Osteoblast (primary cell): ENCODE measurements at regions not wholly inside any gene's neighbourhood (a gene's known extent, or its start where the extent isn't known, plus 50 kb on each side); places are given as distances from the start of the nearest gene placed in this dataset.

ENCODE experiments used
- DNase-seq: peaks from one replicate; pipeline ENCODE4 v3.0.0; 2011; ENCODE audit warnings: low spot score, mixed read lengths; ENCODE audit not compliant: insufficient read length; ENCODE audit errors: missing footprints
- H2AFZ ChIP-seq: 2 replicates; pipeline ENCODE4 v1.6.0; 2011; ENCODE audit warnings: mild to moderate bottlenecking, low read length
- H3K27ac ChIP-seq: 2 replicates; pipeline ENCODE4 v1.5.1; 2011; ENCODE audit warnings: mild to moderate bottlenecking, low read depth, low read length, moderate library complexity
- H3K27me3 ChIP-seq: 2 replicates; pipeline ENCODE4 v1.6.0; 2012; ENCODE audit warnings: mild to moderate bottlenecking, control low read depth, inconsistent platforms, low read length, moderate library complexity; ENCODE audit not compliant: insufficient read depth
- H3K36me3 ChIP-seq: 2 replicates; pipeline ENCODE4 v1.5.1; 2011; ENCODE audit warnings: mild to moderate bottlenecking, low read length, control low read depth, moderate library complexity; ENCODE audit not compliant: insufficient read depth
- H3K4me1 ChIP-seq: 2 replicates; pipeline ENCODE4 v1.5.1; 2011; ENCODE audit warnings: mild to moderate bottlenecking, low read length, control low read depth, moderate library complexity; ENCODE audit not compliant: insufficient read depth
- H3K4me2 ChIP-seq: 2 replicates; pipeline ENCODE4 v1.6.0; 2011; ENCODE audit warnings: mild to moderate bottlenecking, low read length; ENCODE audit not compliant: insufficient read depth
- H3K4me3 ChIP-seq: fragments of 200-600 bp; sonication (generic); 3 replicates; pipeline ENCODE4 v1.5.1; 2012; ENCODE audit warnings: mild to moderate bottlenecking, low read length, inconsistent platforms; ENCODE audit not compliant: insufficient read depth
- H3K79me2 ChIP-seq: 2 replicates; pipeline ENCODE4 v1.6.0; 2012; ENCODE audit warnings: mild to moderate bottlenecking, low read length, control low read depth, inconsistent platforms; ENCODE audit not compliant: insufficient read depth
- H3K9me3 ChIP-seq: 2 replicates; pipeline ENCODE4 v1.5.1; 2011; ENCODE audit warnings: low read depth, low read length, control low read depth
- H4K20me1 ChIP-seq: 2 replicates; pipeline ENCODE4 v1.6.0; 2012; ENCODE audit warnings: mild to moderate bottlenecking, low read length, control low read depth; ENCODE audit not compliant: insufficient read depth
- TF ChIP-seq, protein P1 (sequence below): IDR thresholded peaks from 2 replicates; pipeline ENCODE4 v1.5.1; 2011; ENCODE audit warnings: mild to moderate bottlenecking, low read depth, low read length, moderate library complexity; ENCODE audit errors: extremely low read depth

DNA sequence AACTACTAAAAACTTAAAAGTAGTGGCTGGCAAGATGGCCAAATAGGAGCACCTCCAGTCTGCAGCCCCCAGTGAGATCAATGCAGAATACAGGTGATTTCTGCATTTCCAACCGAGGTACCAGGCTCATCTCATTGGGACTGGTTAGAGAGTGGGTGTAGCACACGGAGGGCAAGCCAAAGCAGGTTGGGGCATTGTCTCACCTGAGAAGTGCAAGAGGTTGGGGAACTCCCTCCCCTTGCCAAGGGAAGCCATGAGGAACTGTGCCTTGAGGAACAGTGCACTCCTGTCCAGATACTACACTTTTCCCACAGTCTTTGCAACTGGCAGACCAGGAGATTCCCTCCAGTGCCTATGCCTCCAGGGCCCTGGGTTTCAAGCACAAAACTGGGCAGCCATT is 311.1 kb downstream of the PAPSS1 start:
- Histone ChIP-seq H3K4me2 (no peak overlapping the region), H3K79me2 (no peaks in the 10 kb centered on the region), H3K27ac (no peak overlapping the region), H3K27me3 (no peaks in the 10 kb centered on the region), H3K36me3 (no peaks in the 10 kb centered on the region), H3K4me3 (no peak overlapping the region), H4K20me1 (no peaks in the 10 kb centered on the region), H3K9me3 (no peaks in the 10 kb centered on the region), H3K4me1 (no peaks in the 10 kb centered on the region), H2AFZ (no peak overlapping the region)
- TF ChIP-seq, protein P1, sequence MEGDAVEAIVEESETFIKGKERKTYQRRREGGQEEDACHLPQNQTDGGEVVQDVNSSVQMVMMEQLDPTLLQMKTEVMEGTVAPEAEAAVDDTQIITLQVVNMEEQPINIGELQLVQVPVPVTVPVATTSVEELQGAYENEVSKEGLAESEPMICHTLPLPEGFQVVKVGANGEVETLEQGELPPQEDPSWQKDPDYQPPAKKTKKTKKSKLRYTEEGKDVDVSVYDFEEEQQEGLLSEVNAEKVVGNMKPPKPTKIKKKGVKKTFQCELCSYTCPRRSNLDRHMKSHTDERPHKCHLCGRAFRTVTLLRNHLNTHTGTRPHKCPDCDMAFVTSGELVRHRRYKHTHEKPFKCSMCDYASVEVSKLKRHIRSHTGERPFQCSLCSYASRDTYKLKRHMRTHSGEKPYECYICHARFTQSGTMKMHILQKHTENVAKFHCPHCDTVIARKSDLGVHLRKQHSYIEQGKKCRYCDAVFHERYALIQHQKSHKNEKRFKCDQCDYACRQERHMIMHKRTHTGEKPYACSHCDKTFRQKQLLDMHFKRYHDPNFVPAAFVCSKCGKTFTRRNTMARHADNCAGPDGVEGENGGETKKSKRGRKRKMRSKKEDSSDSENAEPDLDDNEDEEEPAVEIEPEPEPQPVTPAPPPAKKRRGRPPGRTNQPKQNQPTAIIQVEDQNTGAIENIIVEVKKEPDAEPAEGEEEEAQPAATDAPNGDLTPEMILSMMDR = no peak
- no peak for DNase-seq

DNA sequence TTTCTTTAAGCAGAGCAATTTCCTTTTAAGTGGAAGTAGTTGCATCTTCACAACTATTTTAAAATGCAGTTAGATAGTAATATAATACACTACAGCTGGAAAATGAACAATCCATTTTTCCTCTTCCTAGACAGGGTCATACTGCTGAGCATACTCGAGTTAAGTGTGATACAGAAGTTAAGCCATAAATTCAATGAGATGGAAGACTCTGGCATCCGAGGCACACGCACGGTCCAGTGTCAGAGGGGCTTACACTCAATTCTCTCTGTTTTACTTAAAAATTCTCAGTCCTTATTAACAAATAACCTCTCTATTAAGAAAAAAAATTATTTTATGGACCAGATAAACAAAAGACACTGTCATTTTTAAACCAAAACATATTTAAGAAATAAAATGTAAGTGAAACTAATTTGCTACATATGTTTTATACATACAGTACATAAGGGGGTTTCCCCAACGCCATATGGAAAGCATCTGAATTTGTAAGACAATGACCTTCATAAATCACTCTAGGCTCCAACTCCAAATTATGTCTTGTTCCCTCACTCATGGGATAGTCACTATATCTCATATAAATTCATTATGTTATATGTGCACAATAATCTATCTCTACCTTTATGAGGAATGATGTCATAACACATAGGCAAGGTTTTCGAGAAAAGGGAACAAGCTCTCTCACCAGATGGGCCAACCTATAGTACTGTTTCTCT is 315.3 kb downstream of the PAPSS1 start:
- no peak for DNase-seq
- TF ChIP-seq, protein P1 = no peak
- no peak overlapping the region for H3K4me3 ChIP-seq

DNA sequence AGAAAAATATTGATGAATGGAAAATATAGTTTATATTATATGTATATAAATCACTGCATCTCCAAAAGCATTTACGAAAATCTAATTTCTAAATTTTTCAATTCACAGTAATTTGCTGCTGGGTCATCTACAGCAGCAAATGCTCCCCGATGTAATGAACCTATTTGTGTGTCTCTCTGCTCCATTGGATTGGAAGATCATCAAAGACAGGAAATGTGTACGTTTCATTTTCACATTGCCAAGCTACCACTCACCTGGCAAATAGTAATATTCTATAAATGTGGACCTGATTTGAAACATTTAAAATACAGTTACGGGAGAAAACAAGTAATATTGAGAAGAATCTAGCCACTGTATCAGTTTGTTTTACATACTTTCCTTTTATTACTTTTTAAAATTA is 317.7 kb downstream of the PAPSS1 start:
- Histone ChIP-seq H2AFZ (no peak overlapping the region), H3K4me1 (no peaks in the 10 kb centered on the region), H3K79me2 (no peaks in the 10 kb centered on the region), H4K20me1 (no peaks in the 10 kb centered on the region), H3K4me3 (no peak overlapping the region), H3K9me3 (no peaks in the 10 kb centered on the region), H3K4me2 (no peak overlapping the region), H3K27me3 (no peaks in the 10 kb centered on the region), H3K27ac (no peak overlapping the region), H3K36me3 (no peaks in the 10 kb centered on the region)
- TF ChIP-seq, protein P1 = no peak
- DNase-seq = no peak

More for the DNA sequence above, 315.3 kb downstream of the PAPSS1 start:
- H3K4me1 ChIP-seq = no peaks in the 10 kb centered on the region
- H3K79me2 ChIP-seq = no peaks in the 10 kb centered on the region
- no peaks in the 10 kb centered on the region for H4K20me1 ChIP-seq
- no peak overlapping the region for H3K27ac ChIP-seq
- no peaks in the 10 kb centered on the region for H3K36me3 ChIP-seq
- no peak overlapping the region for H2AFZ ChIP-seq
- H3K9me3 ChIP-seq = no peaks in the 10 kb centered on the region
- no peaks in the 10 kb centered on the region for H3K27me3 ChIP-seq
- no peak overlapping the region for H3K4me2 ChIP-seq

DNA sequence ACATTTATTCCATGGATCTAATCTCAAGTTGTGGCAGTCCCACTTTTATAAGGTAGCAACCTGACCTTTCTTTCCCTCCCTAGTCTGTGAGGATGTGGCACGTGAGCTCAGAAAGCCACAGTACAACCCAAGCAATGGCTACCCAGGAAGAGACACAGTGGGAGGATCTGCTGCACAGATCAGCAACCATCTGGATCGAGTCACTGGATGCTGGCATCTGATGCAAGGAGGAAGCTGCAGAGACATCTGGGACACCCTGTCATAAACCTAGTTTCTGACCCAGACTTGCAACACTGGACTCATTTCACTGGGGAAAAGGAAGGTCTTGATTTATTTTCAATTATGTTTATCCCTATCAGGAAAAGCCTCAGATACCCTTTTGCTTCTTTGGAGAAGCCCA is 327.1 kb downstream of the PAPSS1 start:
- no peaks in the 10 kb centered on the region for H3K9me3 ChIP-seq
- no peaks in the 10 kb centered on the region for H4K20me1 ChIP-seq
- H3K4me3 ChIP-seq = peak overlapping the region; percentile 4
- H3K79me2 ChIP-seq = no peaks in the 10 kb centered on the region
- peak overlapping the region; percentile 74 for H2AFZ ChIP-seq
- peak overlapping the region; percentile 37 for H3K4me2 ChIP-seq
- H3K27ac ChIP-seq = no peak overlapping the region
- H3K36me3 ChIP-seq = no peaks in the 10 kb centered on the region
- no peaks in the 10 kb centered on the region for H3K4me1 ChIP-seq
- no peaks in the 10 kb centered on the region for H3K27me3 ChIP-seq
- DNase-seq = no peak
- TF ChIP-seq, protein P1 = no peak
